ENCODE measurements at regions not wholly inside any gene's neighbourhood (a gene's known extent, or its start where the extent isn't known, plus 50 kb on each side); places are given as distances from the start of the nearest gene placed in this dataset.

- TF ChIP-seq, protein P1, sequence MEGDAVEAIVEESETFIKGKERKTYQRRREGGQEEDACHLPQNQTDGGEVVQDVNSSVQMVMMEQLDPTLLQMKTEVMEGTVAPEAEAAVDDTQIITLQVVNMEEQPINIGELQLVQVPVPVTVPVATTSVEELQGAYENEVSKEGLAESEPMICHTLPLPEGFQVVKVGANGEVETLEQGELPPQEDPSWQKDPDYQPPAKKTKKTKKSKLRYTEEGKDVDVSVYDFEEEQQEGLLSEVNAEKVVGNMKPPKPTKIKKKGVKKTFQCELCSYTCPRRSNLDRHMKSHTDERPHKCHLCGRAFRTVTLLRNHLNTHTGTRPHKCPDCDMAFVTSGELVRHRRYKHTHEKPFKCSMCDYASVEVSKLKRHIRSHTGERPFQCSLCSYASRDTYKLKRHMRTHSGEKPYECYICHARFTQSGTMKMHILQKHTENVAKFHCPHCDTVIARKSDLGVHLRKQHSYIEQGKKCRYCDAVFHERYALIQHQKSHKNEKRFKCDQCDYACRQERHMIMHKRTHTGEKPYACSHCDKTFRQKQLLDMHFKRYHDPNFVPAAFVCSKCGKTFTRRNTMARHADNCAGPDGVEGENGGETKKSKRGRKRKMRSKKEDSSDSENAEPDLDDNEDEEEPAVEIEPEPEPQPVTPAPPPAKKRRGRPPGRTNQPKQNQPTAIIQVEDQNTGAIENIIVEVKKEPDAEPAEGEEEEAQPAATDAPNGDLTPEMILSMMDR (conservative IDR thresholded peaks at IDR 0.05) = no peak
- Mint-ChIP-seq H3K27me3 (ENCODE audit: low read depth) (no peaks in the 10 kb centered on the region), H3K27ac (no peak overlapping the region), H3K4me1 (peaks cover 0 to 5% of the 10 kb centered on the region in 2 experiments; a peak in 1 of 4 replicates), H3K4me3 (no peak overlapping the region), H3K36me3 (ENCODE audit: insufficient read depth in 1 of 3, low read depth in 3 of 3) (peaks cover 0 to 2% (median 0%) of the 10 kb centered on the region in 3 experiments; a peak in 1 of 7 replicates), H3K9me3 (no peaks in the 10 kb centered on the region)
- no peak overlapping the region for H4K91ac ChIP-seq (ENCODE audit: insufficient read length, low read depth, low read length)
- no peak overlapping the region for H3K4me2 ChIP-seq (ENCODE audit: insufficient read depth, insufficient read length, low read length)
- no peak overlapping the region for H2BK120ac ChIP-seq (ENCODE audit: low read depth, low read length, poor library complexity, severe bottlenecking)
- WGBS (ENCODE audit: extremely low coverage, insufficient read length, low lambda C conversion rate) = no CpG with 5 or more reads among the region's 1 CpG
- H2BK15ac ChIP-seq (ENCODE audit: low read depth, low read length) = no peak overlapping the region
- H3K23me2 ChIP-seq (ENCODE audit: insufficient read length, low read depth, low read length, poor library complexity, severe bottlenecking) = no peaks in the 10 kb centered on the region
- no peaks in the 10 kb centered on the region for H3K79me2 ChIP-seq (ENCODE audit: insufficient read depth, low read length)
- no peak overlapping the region for H4K8ac ChIP-seq (replicated peaks; ENCODE audit: insufficient read length, low read depth, low read length)
- H4K5ac ChIP-seq (ENCODE audit: insufficient read length, low read depth, low read length) = no peak overlapping the region
- no peaks in the 10 kb centered on the region for H3K9me3 ChIP-seq (ENCODE audit: control insufficient read depth, low read depth, low read length)
- H3K14ac ChIP-seq (ENCODE audit: insufficient read depth, low read length) = no peak overlapping the region
- H3K27me3 ChIP-seq (ENCODE audit: insufficient read depth, low read length) = no peaks in the 10 kb centered on the region
- no peak overlapping the region for H3K4ac ChIP-seq (ENCODE audit: low read depth, low read length)
- no peak overlapping the region for H3T11ph ChIP-seq (ENCODE audit: low read length)
- H2AK5ac ChIP-seq (ENCODE audit: insufficient read length, low read length) = no peak overlapping the region
- no peak overlapping the region for H3K56ac ChIP-seq (ENCODE audit: insufficient read length, low read depth, low read length)
- H3K18ac ChIP-seq (ENCODE audit: insufficient read length, low read depth, low read length) = no peak overlapping the region
- H2BK5ac ChIP-seq (ENCODE audit: insufficient read length, low read length) = no peak overlapping the region
- no peak overlapping the region for H2BK20ac ChIP-seq (ENCODE audit: low read depth, low read length, poor library complexity, severe bottlenecking)
- no peak overlapping the region for H3K27ac ChIP-seq (ENCODE audit: insufficient read length, low read depth, low read length)
- DNase-seq = no peak
- no peak overlapping the region for H3K9ac ChIP-seq (ENCODE audit: extremely low read depth, insufficient read length, low read length)
- H3K79me1 ChIP-seq (ENCODE audit: insufficient read depth, low read depth, low read length, poor library complexity, severe bottlenecking) = no peaks in the 10 kb centered on the region
- H2BK12ac ChIP-seq (ENCODE audit: insufficient read length, low read depth, low read length) = no peak overlapping the region
- no peak overlapping the region for H2AFZ ChIP-seq (ENCODE audit: low read length)
- H4K20me1 ChIP-seq (ENCODE audit: control insufficient read depth, insufficient read depth, insufficient read length) = no peaks in the 10 kb centered on the region
- H3K23ac ChIP-seq (ENCODE audit: insufficient read length, low read depth, low read length) = no peak overlapping the region
- H3K4me1 ChIP-seq (ENCODE audit: insufficient read depth, low read length) = no peaks in the 10 kb centered on the region
Measured at GRCh38 chr6:24004659-24005058, 121.4 kb upstream of the NRSN1 start.
